ENCODE measurements at regions not wholly inside any gene's neighbourhood (a gene's known extent, or its start where the extent isn't known, plus 50 kb on each side); places are given as distances from the start of the nearest gene placed in this dataset.
"Not testable (repeated sequence)": the region's sequence is repeated elsewhere in the genome, so short reads cannot be mapped to it uniquely, and the experiment has no call there.

- Histone ChIP-seq H3K4me1 (ENCODE audit: insufficient read depth, low read length) (no peaks in the 10 kb centered on the region), H3K4me3 (ENCODE audit: low read depth in 1 of 2, low read length in 2 of 2) (no peak overlapping the region), H2AFZ (ENCODE audit: low read depth, low read length) (no peak overlapping the region), H3K27ac (ENCODE audit: low read length) (no peak overlapping the region), H4K20me1 (ENCODE audit: insufficient read depth, low read length) (no peaks in the 10 kb centered on the region), H3K79me2 (ENCODE audit: insufficient read depth, low read length) (no peaks in the 10 kb centered on the region), H3K27me3 (ENCODE audit: insufficient read depth, low read length, poor library complexity) (no peaks in the 10 kb centered on the region), H3K9ac (ENCODE audit: low read depth, low read length) (no peak overlapping the region), H3K4me2 (ENCODE audit: insufficient read depth, low read length) (no peak overlapping the region), H3K36me3 (ENCODE audit: insufficient read depth, low read length) (no peaks in the 10 kb centered on the region), H3K9me3 (ENCODE audit: insufficient read depth, low read length, severe bottlenecking) (no peaks in the 10 kb centered on the region)
- no peak for TF ChIP-seq CTCF (IDR thresholded peaks at IDR 0.05; ENCODE audit: borderline replicate concordance, extremely low read depth, low read length, poor library complexity, severe bottlenecking)
- no peak for TF ChIP-seq EZH2 (IDR thresholded peaks at IDR 0.05; ENCODE audit: borderline replicate concordance, low read depth, low read length, severe bottlenecking)
- DNase-seq (no peak), ATAC-seq (ENCODE audit: insufficient read depth, low read depth) (no peak)
Observed at GRCh38 chr2:211204902-211205301, 648.5 kb downstream of the CPS1 start.

DNA sequence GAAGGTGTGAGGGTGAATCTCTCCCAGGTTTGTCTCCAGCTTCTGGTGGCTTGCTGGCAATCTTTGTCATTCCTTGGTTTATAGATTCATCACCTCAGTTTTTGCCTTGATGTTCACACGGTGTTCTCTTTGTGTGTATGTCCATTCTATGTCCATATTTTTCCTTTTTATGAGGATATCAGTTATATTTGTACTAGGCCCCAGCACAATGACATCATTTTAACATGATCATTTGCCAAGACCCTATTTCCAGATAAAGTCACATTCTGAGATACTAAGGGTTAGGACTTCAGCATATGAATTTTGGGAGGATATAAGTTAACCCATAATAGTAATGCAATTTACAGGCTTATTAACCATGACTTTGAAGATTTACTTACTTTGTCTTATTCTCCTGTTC lies 649.0 kb downstream of the CPS1 start:
- no peak overlapping the region for H3K4me2 ChIP-seq (ENCODE audit: insufficient read depth, low read length)
- no peaks in the 10 kb centered on the region for H3K36me3 ChIP-seq (ENCODE audit: insufficient read depth, low read length)
- H3K4me1 ChIP-seq (ENCODE audit: insufficient read depth, low read length): no peaks in the 10 kb centered on the region
- no peaks in the 10 kb centered on the region for H3K79me2 ChIP-seq (ENCODE audit: insufficient read depth, low read length)
- no peaks in the 10 kb centered on the region for H3K27me3 ChIP-seq (ENCODE audit: insufficient read depth, low read length, poor library complexity)
- DNase-seq (no peak), ATAC-seq (ENCODE audit: insufficient read depth, low read depth) (no peak)
- H3K9ac ChIP-seq (ENCODE audit: low read depth, low read length): no peak overlapping the region
- no peak overlapping the region for H2AFZ ChIP-seq (ENCODE audit: low read depth, low read length)
- no peaks in the 10 kb centered on the region for H3K9me3 ChIP-seq (ENCODE audit: insufficient read depth, low read length, severe bottlenecking)
- H3K4me3 ChIP-seq (ENCODE audit: low read depth in 1 of 2, low read length in 2 of 2): no peak overlapping the region
- TF ChIP-seq CTCF (IDR thresholded peaks at IDR 0.05; ENCODE audit: borderline replicate concordance, extremely low read depth, low read length, poor library complexity, severe bottlenecking) (no peak), EZH2 (IDR thresholded peaks at IDR 0.05; ENCODE audit: borderline replicate concordance, low read depth, low read length, severe bottlenecking) (no peak)
- H3K27ac ChIP-seq (ENCODE audit: low read length): no peak overlapping the region
- no peaks in the 10 kb centered on the region for H4K20me1 ChIP-seq (ENCODE audit: insufficient read depth, low read length)

GRCh38 chr2:211205836-211206235 lies 649.4 kb downstream of the CPS1 start:
- no peak for ATAC-seq (ENCODE audit: insufficient read depth, low read depth)
- no peak overlapping the region for H3K4me3 ChIP-seq (ENCODE audit: low read depth in 1 of 2, low read length in 2 of 2)
- TF ChIP-seq CTCF (IDR thresholded peaks at IDR 0.05; ENCODE audit: borderline replicate concordance, extremely low read depth, low read length, poor library complexity, severe bottlenecking) (no peak), EZH2 (IDR thresholded peaks at IDR 0.05; ENCODE audit: borderline replicate concordance, low read depth, low read length, severe bottlenecking) (no peak)
- no peaks in the 10 kb centered on the region for H3K9me3 ChIP-seq (ENCODE audit: insufficient read depth, low read length, severe bottlenecking)
- H3K9ac ChIP-seq (ENCODE audit: low read depth, low read length): no peak overlapping the region
- H3K27me3 ChIP-seq (ENCODE audit: insufficient read depth, low read length, poor library complexity): no peaks in the 10 kb centered on the region
- DNase-seq: no peak
- no peaks in the 10 kb centered on the region for H3K4me1 ChIP-seq (ENCODE audit: insufficient read depth, low read length)
- no peaks in the 10 kb centered on the region for H3K36me3 ChIP-seq (ENCODE audit: insufficient read depth, low read length)
- H3K27ac ChIP-seq (ENCODE audit: low read length): no peak overlapping the region
- no peaks in the 10 kb centered on the region for H4K20me1 ChIP-seq (ENCODE audit: insufficient read depth, low read length)
- H3K79me2 ChIP-seq (ENCODE audit: insufficient read depth, low read length): no peaks in the 10 kb centered on the region
- H3K4me2 ChIP-seq (ENCODE audit: insufficient read depth, low read length): no peak overlapping the region
- H2AFZ ChIP-seq (ENCODE audit: low read depth, low read length): no peak overlapping the region

GRCh38 chr2:211216221-211216620 lies 659.8 kb downstream of the CPS1 start:
- H2AFZ ChIP-seq (ENCODE audit: low read depth, low read length): no peak overlapping the region
- ATAC-seq (ENCODE audit: insufficient read depth, low read depth): no peak
- H3K27ac ChIP-seq (ENCODE audit: low read length): no peak overlapping the region
- no peaks in the 10 kb centered on the region for H3K36me3 ChIP-seq (ENCODE audit: insufficient read depth, low read length)
- no peak for DNase-seq
- no peak overlapping the region for H3K9ac ChIP-seq (ENCODE audit: low read depth, low read length)
- H3K79me2 ChIP-seq (ENCODE audit: insufficient read depth, low read length): no peaks in the 10 kb centered on the region
- H3K27me3 ChIP-seq (ENCODE audit: insufficient read depth, low read length, poor library complexity): no peaks in the 10 kb centered on the region
- no peaks in the 10 kb centered on the region for H4K20me1 ChIP-seq (ENCODE audit: insufficient read depth, low read length)
- no peak for TF ChIP-seq EZH2 (IDR thresholded peaks at IDR 0.05; ENCODE audit: borderline replicate concordance, low read depth, low read length, severe bottlenecking)
- TF ChIP-seq CTCF (IDR thresholded peaks at IDR 0.05; ENCODE audit: borderline replicate concordance, extremely low read depth, low read length, poor library complexity, severe bottlenecking): no peak
- H3K9me3 ChIP-seq (ENCODE audit: insufficient read depth, low read length, severe bottlenecking): no peaks in the 10 kb centered on the region
- no peaks in the 10 kb centered on the region for H3K4me1 ChIP-seq (ENCODE audit: insufficient read depth, low read length)
- H3K4me3 ChIP-seq (ENCODE audit: low read depth in 1 of 2, low read length in 2 of 2): no peak overlapping the region
- H3K4me2 ChIP-seq (ENCODE audit: insufficient read depth, low read length): no peak overlapping the region

DNA sequence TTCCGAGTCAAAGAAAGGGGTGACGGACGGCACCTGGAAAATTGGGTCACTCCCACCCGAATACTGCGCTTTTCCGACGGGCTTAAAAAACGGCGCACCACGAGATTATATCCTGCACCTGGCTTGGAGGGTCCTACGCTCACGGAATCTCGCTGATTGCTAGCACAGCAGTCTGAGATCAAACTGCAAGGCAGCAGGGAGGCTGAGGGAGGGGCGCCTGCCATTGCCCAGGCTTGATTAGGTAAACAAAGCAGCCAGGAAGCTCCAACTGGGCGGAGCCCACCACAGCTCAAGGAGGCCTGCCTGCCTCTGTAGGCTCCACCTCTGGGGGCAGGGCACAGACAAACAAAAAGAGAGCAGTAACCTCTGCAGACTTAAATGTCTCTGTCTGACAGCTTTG lies 663.1 kb downstream of the CPS1 start:
- H3K4me3 ChIP-seq (ENCODE audit: low read depth in 1 of 2, low read length in 2 of 2); H3K4me1 ChIP-seq (ENCODE audit: insufficient read depth, low read length); ATAC-seq (ENCODE audit: insufficient read depth, low read depth); H2AFZ ChIP-seq (ENCODE audit: low read depth, low read length); H3K27ac ChIP-seq (ENCODE audit: low read length); H3K36me3 ChIP-seq (ENCODE audit: insufficient read depth, low read length); H3K4me2 ChIP-seq (ENCODE audit: insufficient read depth, low read length); H3K79me2 ChIP-seq (ENCODE audit: insufficient read depth, low read length); H3K9ac ChIP-seq (ENCODE audit: low read depth, low read length); H3K9me3 ChIP-seq (ENCODE audit: insufficient read depth, low read length, severe bottlenecking); DNase-seq; H4K20me1 ChIP-seq (ENCODE audit: insufficient read depth, low read length); H3K27me3 ChIP-seq (ENCODE audit: insufficient read depth, low read length, poor library complexity): not testable (repeated sequence)

Measured in DND-41 (cell line).